ENCODE measurements at regions not wholly inside any gene's neighbourhood (a gene's known extent, or its start where the extent isn't known, plus 50 kb on each side); places are given as distances from the start of the nearest gene placed in this dataset.
"Not testable (repeated sequence)": the region's sequence is repeated elsewhere in the genome, so short reads cannot be mapped to it uniquely, and the experiment has no call there.

- TF ChIP-seq MAX (IDR thresholded peaks at IDR 0.05): not testable (repeated sequence)
- TF ChIP-seq, protein P1, sequence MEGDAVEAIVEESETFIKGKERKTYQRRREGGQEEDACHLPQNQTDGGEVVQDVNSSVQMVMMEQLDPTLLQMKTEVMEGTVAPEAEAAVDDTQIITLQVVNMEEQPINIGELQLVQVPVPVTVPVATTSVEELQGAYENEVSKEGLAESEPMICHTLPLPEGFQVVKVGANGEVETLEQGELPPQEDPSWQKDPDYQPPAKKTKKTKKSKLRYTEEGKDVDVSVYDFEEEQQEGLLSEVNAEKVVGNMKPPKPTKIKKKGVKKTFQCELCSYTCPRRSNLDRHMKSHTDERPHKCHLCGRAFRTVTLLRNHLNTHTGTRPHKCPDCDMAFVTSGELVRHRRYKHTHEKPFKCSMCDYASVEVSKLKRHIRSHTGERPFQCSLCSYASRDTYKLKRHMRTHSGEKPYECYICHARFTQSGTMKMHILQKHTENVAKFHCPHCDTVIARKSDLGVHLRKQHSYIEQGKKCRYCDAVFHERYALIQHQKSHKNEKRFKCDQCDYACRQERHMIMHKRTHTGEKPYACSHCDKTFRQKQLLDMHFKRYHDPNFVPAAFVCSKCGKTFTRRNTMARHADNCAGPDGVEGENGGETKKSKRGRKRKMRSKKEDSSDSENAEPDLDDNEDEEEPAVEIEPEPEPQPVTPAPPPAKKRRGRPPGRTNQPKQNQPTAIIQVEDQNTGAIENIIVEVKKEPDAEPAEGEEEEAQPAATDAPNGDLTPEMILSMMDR (IDR thresholded peaks at IDR 0.05 in 2 of 3, conservative IDR thresholded peaks at IDR 0.05 in 1 of 3; ENCODE audit: borderline replicate concordance in 1 of 3, insufficient read depth in 1 of 3, low read depth in 2 of 3, low read length in 2 of 3): peak; percentile 7 to 30 (median 30); a peak in 2 of 6 replicates
Measured at GRCh38 chr9:42550789-42551357, 367.4 kb downstream of the SPATA31A6 start.

Measured in HCT116 (cell line).